ENCODE measurements at regions not wholly inside any gene's neighbourhood (a gene's known extent, or its start where the extent isn't known, plus 50 kb on each side); places are given as distances from the start of the nearest gene placed in this dataset.
A peak's percentile ranks its signal among the peaks of the same experiment; 100 is the strongest.
"Not testable (repeated sequence)": the region's sequence is repeated elsewhere in the genome, so short reads cannot be mapped to it uniquely, and the experiment has no call there.

- not testable (repeated sequence) for H3K27ac Mint-ChIP-seq, H3K9me3 Mint-ChIP-seq, H3K36me3 Mint-ChIP-seq, H3K4me1 Mint-ChIP-seq, H3K27me3 Mint-ChIP-seq, ATAC-seq, H3K4me3 Mint-ChIP-seq
Measured at GRCh38 chr6:168380166-168380955, 60.6 kb upstream of the SMOC2 start.

GRCh38 chr6:168380956-168381605 lies 59.9 kb upstream of the SMOC2 start:
- Mint-ChIP-seq H3K36me3 (no peaks in the 10 kb centered on the region), H3K4me1 (no peaks in the 10 kb centered on the region), H3K27ac (no peak overlapping the region), H3K9me3 (peaks cover 3% of the 10 kb centered on the region), H3K4me3 (no peak overlapping the region), H3K27me3 (no peaks in the 10 kb centered on the region)
- ATAC-seq, result no peak

GRCh38 chr6:168381726-168382458 lies 59.1 kb upstream of the SMOC2 start:
- no peaks in the 10 kb centered on the region for H3K36me3 Mint-ChIP-seq
- ATAC-seq, result no peak
- H3K4me1 Mint-ChIP-seq, result no peaks in the 10 kb centered on the region
- no peaks in the 10 kb centered on the region for H3K27me3 Mint-ChIP-seq
- H3K27ac Mint-ChIP-seq, result no peak overlapping the region
- H3K9me3 Mint-ChIP-seq, result peaks cover 3% of the 10 kb centered on the region
- H3K4me3 Mint-ChIP-seq, result no peak overlapping the region

GRCh38 chr6:168383062-168383854 lies 57.7 kb upstream of the SMOC2 start:
- no peak for ATAC-seq
- Mint-ChIP-seq H3K4me3 (no peak overlapping the region), H3K27ac (no peak overlapping the region), H3K4me1 (no peaks in the 10 kb centered on the region), H3K27me3 (no peaks in the 10 kb centered on the region), H3K9me3 (peaks cover 3% of the 10 kb centered on the region), H3K36me3 (no peaks in the 10 kb centered on the region)

- Mint-ChIP-seq H3K27me3 (no peaks in the 10 kb centered on the region), H3K4me3 (no peak overlapping the region), H3K9me3 (peaks cover 3% of the 10 kb centered on the region), H3K27ac (no peak overlapping the region), H3K36me3 (no peaks in the 10 kb centered on the region), H3K4me1 (no peaks in the 10 kb centered on the region)
- no peak for ATAC-seq
Measured at GRCh38 chr6:168384045-168385036, 56.6 kb upstream of the SMOC2 start.

- Mint-ChIP-seq H3K9me3 (peaks cover 3% of the 10 kb centered on the region), H3K4me1 (no peaks in the 10 kb centered on the region), H3K4me3 (no peak overlapping the region), H3K27me3 (no peaks in the 10 kb centered on the region), H3K27ac (no peak overlapping the region), H3K36me3 (no peaks in the 10 kb centered on the region)
- ATAC-seq, result no peak
Measured at GRCh38 chr6:168385037-168385759, 55.8 kb upstream of the SMOC2 start.

GRCh38 chr6:168385858-168386735 lies 54.9 kb upstream of the SMOC2 start:
- H3K4me3 Mint-ChIP-seq, result no peak overlapping the region
- no peaks in the 10 kb centered on the region for H3K27me3 Mint-ChIP-seq
- ATAC-seq, result no peak
- peaks cover under 1% of the 10 kb centered on the region for H3K9me3 Mint-ChIP-seq
- no peaks in the 10 kb centered on the region for H3K36me3 Mint-ChIP-seq
- H3K27ac Mint-ChIP-seq, result no peak overlapping the region
- no peaks in the 10 kb centered on the region for H3K4me1 Mint-ChIP-seq

GRCh38 chr6:168386973-168387372 lies 54.0 kb upstream of the SMOC2 start:
- Mint-ChIP-seq H3K36me3 (no peaks in the 10 kb centered on the region), H3K27ac (no peak overlapping the region), H3K4me1 (no peaks in the 10 kb centered on the region), H3K9me3 (peaks cover 3% of the 10 kb centered on the region), H3K4me3 (no peak overlapping the region), H3K27me3 (no peaks in the 10 kb centered on the region)
- ATAC-seq, result no peak

GRCh38 chr6:168387426-168387825 lies 53.6 kb upstream of the SMOC2 start:
- H3K4me1 Mint-ChIP-seq, result no peaks in the 10 kb centered on the region
- H3K27ac Mint-ChIP-seq, result no peak overlapping the region
- no peaks in the 10 kb centered on the region for H3K36me3 Mint-ChIP-seq
- no peak for ATAC-seq
- peaks cover 4% of the 10 kb centered on the region for H3K27me3 Mint-ChIP-seq
- no peak overlapping the region for H3K4me3 Mint-ChIP-seq
- peaks cover 3% of the 10 kb centered on the region for H3K9me3 Mint-ChIP-seq

GRCh38 chr6:168387911-168388310 lies 53.1 kb upstream of the SMOC2 start:
- Mint-ChIP-seq H3K4me3 (no peak overlapping the region), H3K27me3 (peaks cover 9% of the 10 kb centered on the region), H3K36me3 (no peaks in the 10 kb centered on the region), H3K27ac (no peak overlapping the region), H3K9me3 (peaks cover 3% of the 10 kb centered on the region), H3K4me1 (no peaks in the 10 kb centered on the region)
- no peak for ATAC-seq

- peaks cover 3% of the 10 kb centered on the region for H3K9me3 Mint-ChIP-seq
- H3K27ac Mint-ChIP-seq, result no peak overlapping the region
- no peaks in the 10 kb centered on the region for H3K4me1 Mint-ChIP-seq
- peak; percentile 40 for ATAC-seq
- H3K36me3 Mint-ChIP-seq, result no peaks in the 10 kb centered on the region
- peaks cover 13% of the 10 kb centered on the region for H3K27me3 Mint-ChIP-seq
- H3K4me3 Mint-ChIP-seq, result no peak overlapping the region
Measured at GRCh38 chr6:168388641-168389633, 52.0 kb upstream of the SMOC2 start.
